Astrocyte of the hippocampus (primary cell): ENCODE measurements at regions not wholly inside any gene's neighbourhood (a gene's known extent, or its start where the extent isn't known, plus 50 kb on each side); places are given as distances from the start of the nearest gene placed in this dataset.
"Not testable (repeated sequence)": the region's sequence is repeated elsewhere in the genome, so short reads cannot be mapped to it uniquely, and the experiment has no call there.

Experiments
- DNase-seq: peaks from one replicate; pipeline ENCODE4 v3.0.0; 2011; ENCODE audit warnings: low read depth, low spot score

GRCh38 chr7:68807666-68808065, 790.6 kb upstream of the AUTS2 start:
- DNase-seq = peak; percentile 15

GRCh38 chr7:68813551-68814080, 784.7 kb upstream of the AUTS2 start:
- no peak for DNase-seq

- DNase-seq = no peak
Measured at GRCh38 chr7:68816491-68816890, 781.8 kb upstream of the AUTS2 start.

- no peak for DNase-seq
Measured at GRCh38 chr7:68820321-68820720, 778.0 kb upstream of the AUTS2 start.

- DNase-seq = no peak
Measured at GRCh38 chr7:68821846-68822245, 776.4 kb upstream of the AUTS2 start.

- DNase-seq = no peak
Measured at GRCh38 chr7:68823996-68824780, 774.1 kb upstream of the AUTS2 start.

- no peak for DNase-seq
Measured at GRCh38 chr7:68828575-68828974, 769.7 kb upstream of the AUTS2 start.

- DNase-seq = no peak
Measured at GRCh38 chr7:68833422-68833821, 764.9 kb upstream of the AUTS2 start.

- DNase-seq = no peak
Measured at GRCh38 chr7:68839014-68839413, 759.3 kb upstream of the AUTS2 start.

GRCh38 chr7:68840991-68841390, 757.3 kb upstream of the AUTS2 start:
- no peak for DNase-seq

GRCh38 chr7:68843985-68844384, 754.3 kb upstream of the AUTS2 start:
- not testable (repeated sequence) for DNase-seq

- no peak for DNase-seq
Measured at GRCh38 chr7:68846811-68847325, 751.4 kb upstream of the AUTS2 start.

GRCh38 chr7:68853254-68853653, 745.0 kb upstream of the AUTS2 start:
- no peak for DNase-seq

- no peak for DNase-seq
Measured at GRCh38 chr7:68857571-68857970, 740.7 kb upstream of the AUTS2 start.

- no peak for DNase-seq
Measured at GRCh38 chr7:68858497-68858896, 739.8 kb upstream of the AUTS2 start.

GRCh38 chr7:68861171-68861570, 737.1 kb upstream of the AUTS2 start:
- no peak for DNase-seq

- DNase-seq = peak; percentile 34
Measured at GRCh38 chr7:68862261-68862660, 736.0 kb upstream of the AUTS2 start.

- no peak for DNase-seq
Measured at GRCh38 chr7:68862736-68863135, 735.5 kb upstream of the AUTS2 start.

- DNase-seq = peak; percentile 34
Measured at GRCh38 chr7:68865351-68866199, 732.7 kb upstream of the AUTS2 start.

- no peak for DNase-seq
Measured at GRCh38 chr7:68866200-68866570, 732.1 kb upstream of the AUTS2 start.

GRCh38 chr7:68866721-68867120, 731.6 kb upstream of the AUTS2 start:
- not testable (repeated sequence) for DNase-seq

GRCh38 chr7:68868978-68869377, 729.3 kb upstream of the AUTS2 start:
- DNase-seq = peak; percentile 9
